NB4 (cell line): ENCODE measurements at regions not wholly inside any gene's neighbourhood (a gene's known extent, or its start where the extent isn't known, plus 50 kb on each side); places are given as distances from the start of the nearest gene placed in this dataset.
"Not testable (repeated sequence)": the region's sequence is repeated elsewhere in the genome, so short reads cannot be mapped to it uniquely, and the experiment has no call there.

Source experiments
- DNase-seq: peaks from one replicate; pipeline ENCODE4 v3.0.0; 2010; ENCODE audit warnings: low read depth
- H3K4me3 ChIP-seq: one replicate; pipeline ENCODE4 v1.5.1; 2011; ENCODE audit warnings: mild to moderate bottlenecking, low read depth, low read length, moderate library complexity
- MYC ChIP-seq: IDR thresholded peaks from 2 replicates; pipeline ENCODE4 v1.6.1; 2011; ENCODE audit warnings: low read depth, low read length
- POLR2A ChIP-seq: IDR thresholded peaks from 2 replicates; pipeline ENCODE4 v1.6.1; 2011; ENCODE audit warnings: mild to moderate bottlenecking; ENCODE audit not compliant: insufficient read length; ENCODE audit errors: extremely low read depth
- TF ChIP-seq, protein P1 (sequence below): IDR thresholded peaks from one replicate; pipeline ENCODE4 v1.5.1; 2012; ENCODE audit warnings: low read depth, low read length
- TF ChIP-seq, protein P2 (sequence below): IDR thresholded peaks from 2 replicates; pipeline ENCODE4 v1.6.1; 2011; ENCODE audit warnings: low read depth, low read length

DNA sequence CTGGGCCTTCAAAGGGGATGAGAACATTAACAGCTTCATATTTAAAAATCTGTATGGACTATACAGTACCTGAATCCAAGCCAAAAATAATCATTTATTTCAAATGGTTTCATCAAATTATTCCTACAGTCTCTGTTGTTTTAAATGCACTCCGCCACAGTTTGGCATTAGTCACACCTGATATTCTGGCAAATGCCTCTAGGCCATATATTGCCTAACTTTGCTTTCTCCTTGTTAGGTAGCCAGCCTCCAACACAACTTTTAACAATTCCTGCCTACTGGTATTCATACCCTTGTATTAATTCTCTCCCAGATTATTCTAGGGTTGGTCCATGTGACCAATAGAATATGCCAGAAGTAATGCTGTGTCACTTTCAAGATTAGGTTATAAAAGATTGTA, 146.6 kb upstream of the FANCL start:
- no peak for DNase-seq
- TF ChIP-seq, protein P1, sequence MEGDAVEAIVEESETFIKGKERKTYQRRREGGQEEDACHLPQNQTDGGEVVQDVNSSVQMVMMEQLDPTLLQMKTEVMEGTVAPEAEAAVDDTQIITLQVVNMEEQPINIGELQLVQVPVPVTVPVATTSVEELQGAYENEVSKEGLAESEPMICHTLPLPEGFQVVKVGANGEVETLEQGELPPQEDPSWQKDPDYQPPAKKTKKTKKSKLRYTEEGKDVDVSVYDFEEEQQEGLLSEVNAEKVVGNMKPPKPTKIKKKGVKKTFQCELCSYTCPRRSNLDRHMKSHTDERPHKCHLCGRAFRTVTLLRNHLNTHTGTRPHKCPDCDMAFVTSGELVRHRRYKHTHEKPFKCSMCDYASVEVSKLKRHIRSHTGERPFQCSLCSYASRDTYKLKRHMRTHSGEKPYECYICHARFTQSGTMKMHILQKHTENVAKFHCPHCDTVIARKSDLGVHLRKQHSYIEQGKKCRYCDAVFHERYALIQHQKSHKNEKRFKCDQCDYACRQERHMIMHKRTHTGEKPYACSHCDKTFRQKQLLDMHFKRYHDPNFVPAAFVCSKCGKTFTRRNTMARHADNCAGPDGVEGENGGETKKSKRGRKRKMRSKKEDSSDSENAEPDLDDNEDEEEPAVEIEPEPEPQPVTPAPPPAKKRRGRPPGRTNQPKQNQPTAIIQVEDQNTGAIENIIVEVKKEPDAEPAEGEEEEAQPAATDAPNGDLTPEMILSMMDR: no peak
- TF ChIP-seq MYC: no peak
- no peak for TF ChIP-seq POLR2A
- H3K4me3 ChIP-seq: no peak overlapping the region

DNA sequence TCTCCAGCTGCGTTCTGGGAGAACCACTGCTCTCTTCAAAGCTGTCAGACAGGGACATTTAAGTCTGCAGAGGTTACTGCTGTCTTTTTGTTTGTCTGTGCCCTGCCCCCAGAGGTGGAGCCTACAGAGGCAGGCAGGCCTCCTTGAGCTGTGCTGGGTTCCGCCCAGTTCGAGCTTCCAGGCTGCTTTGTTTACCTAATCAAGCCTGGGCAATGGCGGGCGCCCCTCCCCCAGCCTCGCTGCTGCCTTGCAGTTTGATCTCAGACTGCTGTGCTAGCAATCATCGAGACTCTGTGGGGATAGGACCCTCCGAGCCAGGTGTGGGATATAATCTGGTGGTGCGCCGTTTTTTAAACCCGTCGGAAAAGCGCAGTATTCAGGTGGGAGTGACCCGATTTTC, 145.8 kb upstream of the FANCL start:
- H3K4me3 ChIP-seq, DNase-seq: not testable (repeated sequence)

DNA sequence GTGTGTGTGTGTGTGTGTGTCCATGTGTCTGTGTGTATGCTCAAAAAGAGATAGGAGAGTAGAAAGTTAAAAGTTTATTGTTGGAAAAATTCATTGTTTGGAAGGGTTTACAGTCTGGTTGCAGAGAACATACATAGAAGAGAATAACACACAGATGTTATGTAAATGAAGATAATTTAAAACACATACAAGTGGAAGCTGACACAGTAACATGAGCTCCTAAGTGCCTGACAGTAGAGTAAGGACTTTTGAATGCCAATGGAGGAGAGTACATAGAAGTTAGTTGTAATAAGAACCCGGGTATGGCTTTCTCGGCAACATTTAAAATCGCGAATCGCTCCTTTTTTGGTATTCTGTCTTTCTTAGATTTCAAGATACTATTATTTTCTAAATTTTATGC, 137.0 kb upstream of the FANCL start:
- no peak for TF ChIP-seq MYC
- TF ChIP-seq POLR2A: no peak
- TF ChIP-seq, protein P2, sequence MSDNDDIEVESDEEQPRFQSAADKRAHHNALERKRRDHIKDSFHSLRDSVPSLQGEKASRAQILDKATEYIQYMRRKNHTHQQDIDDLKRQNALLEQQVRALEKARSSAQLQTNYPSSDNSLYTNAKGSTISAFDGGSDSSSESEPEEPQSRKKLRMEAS: no peak
- TF ChIP-seq, protein P1: no peak
- no peak overlapping the region for H3K4me3 ChIP-seq
- DNase-seq: no peak

DNA sequence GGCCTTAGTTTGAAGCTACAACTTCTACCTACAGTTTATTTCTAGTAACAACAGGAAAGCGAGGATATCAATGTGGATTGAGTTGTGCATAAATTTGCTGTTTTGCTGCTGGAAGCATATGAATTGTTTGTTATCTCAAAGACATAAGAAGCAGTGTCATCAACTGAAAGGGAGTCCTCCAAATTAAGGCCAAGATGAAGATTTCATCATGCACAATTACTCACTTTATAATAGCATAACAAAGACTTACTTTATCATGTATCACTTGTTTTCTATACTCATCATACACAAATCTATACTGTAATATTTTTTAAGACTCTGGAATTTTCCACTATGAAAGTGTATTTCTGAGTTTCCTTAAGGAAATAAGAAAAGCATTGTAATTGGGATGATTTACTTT, 136.1 kb upstream of the FANCL start:
- no peak overlapping the region for H3K4me3 ChIP-seq
- DNase-seq: no peak
- no peak for TF ChIP-seq MYC
- TF ChIP-seq, protein P2: no peak
- TF ChIP-seq, protein P1: no peak

DNA sequence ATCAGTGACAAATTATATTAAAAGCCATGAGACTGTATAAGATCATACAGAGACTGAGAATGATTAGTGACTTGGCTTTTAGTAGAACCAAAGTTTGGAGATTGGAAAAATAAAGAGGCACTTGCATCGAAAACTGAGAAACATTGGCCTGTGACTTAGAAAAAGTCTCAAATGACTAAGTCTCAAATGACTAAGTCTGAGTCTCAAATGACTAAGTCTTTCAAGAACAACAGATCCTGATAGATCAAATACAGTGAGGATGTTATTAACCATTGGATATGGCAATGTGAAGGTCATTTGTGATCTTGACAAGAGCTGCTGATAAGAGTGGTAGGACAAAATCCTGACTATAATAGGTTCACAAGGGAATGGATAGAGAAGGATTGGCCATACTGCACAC, 135.5 kb upstream of the FANCL start:
- TF ChIP-seq MYC (no peak), POLR2A (no peak)
- TF ChIP-seq, protein P1: no peak
- TF ChIP-seq, protein P2: no peak
- no peak overlapping the region for H3K4me3 ChIP-seq
- DNase-seq: no peak

DNA sequence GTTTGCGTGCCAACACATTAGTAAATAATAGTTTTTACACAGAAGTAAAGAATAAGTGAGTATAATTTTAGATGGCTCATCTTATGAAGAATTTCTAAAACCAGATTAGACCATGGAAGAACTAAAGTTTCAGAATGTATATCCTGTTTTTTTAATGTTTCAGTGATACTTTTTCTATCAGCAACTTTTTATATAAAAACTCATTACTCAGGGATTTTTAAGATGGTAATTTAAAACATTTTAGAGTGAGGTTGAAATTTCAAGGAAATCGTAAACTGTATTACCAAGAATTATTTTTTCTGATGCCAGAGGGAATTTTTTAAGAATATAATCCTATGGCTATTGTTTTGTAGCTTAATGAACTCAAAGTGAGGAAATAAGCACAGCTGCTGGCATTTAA, 128.5 kb upstream of the FANCL start:
- TF ChIP-seq MYC: no peak
- TF ChIP-seq POLR2A: no peak
- TF ChIP-seq, protein P2: no peak
- TF ChIP-seq, protein P1: no peak
- H3K4me3 ChIP-seq: no peak overlapping the region
- DNase-seq: no peak

DNA sequence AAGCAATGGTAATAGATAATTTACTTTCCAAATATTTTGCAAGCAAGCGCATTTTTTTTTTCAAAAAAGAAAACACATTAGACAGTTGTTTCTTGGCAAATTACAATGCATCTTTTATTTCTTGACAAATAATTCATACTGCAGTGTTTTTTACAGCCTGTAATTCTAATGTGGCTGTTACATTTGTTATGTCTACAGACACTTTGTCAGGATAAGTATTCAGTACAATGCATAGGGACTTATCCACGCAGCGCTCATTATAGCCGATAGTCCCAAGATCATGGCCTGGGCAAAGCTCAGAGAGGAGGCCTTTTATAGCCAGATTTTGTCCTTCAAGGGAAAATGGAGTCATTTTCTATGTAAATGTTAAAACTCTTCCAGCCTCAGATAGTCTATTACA, 123.0 kb upstream of the FANCL start:
- H3K4me3 ChIP-seq: no peak overlapping the region
- no peak for DNase-seq
- TF ChIP-seq, protein P1: no peak
- TF ChIP-seq MYC: no peak
- TF ChIP-seq POLR2A: no peak
- TF ChIP-seq, protein P2: no peak
